GM23248 (cell line): ENCODE measurements at regions not wholly inside any gene's neighbourhood (a gene's known extent, or its start where the extent isn't known, plus 50 kb on each side); places are given as distances from the start of the nearest gene placed in this dataset.

Source experiments
- EZH2 ChIP-seq: fragments of 200-600 bp; sonication (generic); IDR thresholded peaks from 2 replicates; pipeline ENCODE4 v1.6.1; 2018; ENCODE audit warnings: antibody characterized with exemption, mild to moderate bottlenecking; ENCODE audit not compliant: insufficient read depth, poor library complexity, severe bottlenecking
- EZH2phosphoT487 ChIP-seq: fragments of 200-600 bp; sonication (generic); IDR thresholded peaks from 2 replicates; pipeline ENCODE4 v1.6.1; 2018; ENCODE audit warnings: antibody characterized with exemption, moderate library complexity, mild to moderate bottlenecking, low read depth; ENCODE audit not compliant: insufficient read depth

DNA sequence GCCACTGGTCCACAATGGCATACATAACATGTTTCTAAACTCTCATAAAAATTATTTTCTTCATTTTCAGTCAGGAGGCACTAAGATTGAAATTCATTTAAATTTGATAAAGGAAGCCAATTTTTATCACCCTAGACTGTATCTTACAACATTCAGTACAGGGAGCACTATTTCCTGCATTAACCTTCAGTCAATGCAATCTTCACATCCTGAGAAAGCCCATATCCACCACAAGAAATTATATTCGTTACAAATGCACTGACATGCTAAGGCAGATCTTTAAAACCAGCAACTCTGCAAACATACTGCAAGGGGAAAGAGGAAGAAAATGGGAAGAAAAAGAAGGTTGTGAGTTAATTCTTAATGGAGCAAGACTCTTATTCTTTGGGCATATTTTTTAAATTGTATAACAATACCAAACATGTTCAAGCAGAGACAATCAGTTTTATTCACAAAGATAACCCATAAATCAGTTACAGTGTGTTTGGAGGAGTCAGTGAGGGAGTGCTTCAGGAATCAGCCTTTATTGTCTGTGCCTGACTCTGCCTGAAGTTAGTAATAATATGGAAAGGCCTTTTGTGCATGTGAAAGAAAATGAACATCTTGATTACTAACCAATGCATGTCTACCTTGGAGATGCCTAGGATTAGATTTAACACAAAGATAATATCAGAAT is 370.1 kb downstream of the FBXO15 start:
- TF ChIP-seq EZH2phosphoT487 (no peak), EZH2 (no peak)
